D721Med (cell line): ENCODE measurements at regions not wholly inside any gene's neighbourhood (a gene's known extent, or its start where the extent isn't known, plus 50 kb on each side); places are given as distances from the start of the nearest gene placed in this dataset.

Experiments
- DNase-seq: peaks from one replicate; pipeline ENCODE4 v3.0.0; 2011; ENCODE audit warnings: low spot score; ENCODE audit not compliant: insufficient read length
- FAIRE-seq: peaks from 2 replicates; lab custom pipeline; 2011; peaks lifted over from hg19 to GRCh38; lab: Jason Lieb, UNC
- TF ChIP-seq, protein P1 (sequence below): IDR thresholded peaks from 2 replicates; pipeline ENCODE4 v1.5.1; 2012; ENCODE audit warnings: mild to moderate bottlenecking, control low read depth; ENCODE audit not compliant: insufficient read depth; ENCODE audit errors: missing control alignments

DNA sequence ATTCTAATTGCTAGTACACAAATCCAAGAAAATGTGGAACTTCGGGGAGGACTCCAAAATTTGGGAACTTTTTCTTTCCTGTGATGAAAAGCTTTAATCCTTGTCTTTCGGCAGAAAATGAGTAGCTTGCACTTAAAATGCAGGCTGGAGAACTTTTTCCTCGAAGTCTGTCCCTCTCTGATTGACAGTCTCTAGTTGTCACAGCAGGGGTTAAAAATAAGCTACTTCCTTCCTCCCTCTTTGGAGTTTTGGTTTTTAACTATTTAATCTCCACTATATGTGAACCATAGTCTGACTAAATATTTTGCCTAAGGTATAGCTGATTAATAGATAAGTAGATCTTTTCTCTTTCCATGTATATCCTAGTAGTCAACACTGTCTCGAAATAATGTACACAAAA lies 66.8 kb upstream of the MBOAT1 start:
- TF ChIP-seq, protein P1, sequence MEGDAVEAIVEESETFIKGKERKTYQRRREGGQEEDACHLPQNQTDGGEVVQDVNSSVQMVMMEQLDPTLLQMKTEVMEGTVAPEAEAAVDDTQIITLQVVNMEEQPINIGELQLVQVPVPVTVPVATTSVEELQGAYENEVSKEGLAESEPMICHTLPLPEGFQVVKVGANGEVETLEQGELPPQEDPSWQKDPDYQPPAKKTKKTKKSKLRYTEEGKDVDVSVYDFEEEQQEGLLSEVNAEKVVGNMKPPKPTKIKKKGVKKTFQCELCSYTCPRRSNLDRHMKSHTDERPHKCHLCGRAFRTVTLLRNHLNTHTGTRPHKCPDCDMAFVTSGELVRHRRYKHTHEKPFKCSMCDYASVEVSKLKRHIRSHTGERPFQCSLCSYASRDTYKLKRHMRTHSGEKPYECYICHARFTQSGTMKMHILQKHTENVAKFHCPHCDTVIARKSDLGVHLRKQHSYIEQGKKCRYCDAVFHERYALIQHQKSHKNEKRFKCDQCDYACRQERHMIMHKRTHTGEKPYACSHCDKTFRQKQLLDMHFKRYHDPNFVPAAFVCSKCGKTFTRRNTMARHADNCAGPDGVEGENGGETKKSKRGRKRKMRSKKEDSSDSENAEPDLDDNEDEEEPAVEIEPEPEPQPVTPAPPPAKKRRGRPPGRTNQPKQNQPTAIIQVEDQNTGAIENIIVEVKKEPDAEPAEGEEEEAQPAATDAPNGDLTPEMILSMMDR = no peak
- DNase-seq (no peak), FAIRE-seq (no peak)

DNA sequence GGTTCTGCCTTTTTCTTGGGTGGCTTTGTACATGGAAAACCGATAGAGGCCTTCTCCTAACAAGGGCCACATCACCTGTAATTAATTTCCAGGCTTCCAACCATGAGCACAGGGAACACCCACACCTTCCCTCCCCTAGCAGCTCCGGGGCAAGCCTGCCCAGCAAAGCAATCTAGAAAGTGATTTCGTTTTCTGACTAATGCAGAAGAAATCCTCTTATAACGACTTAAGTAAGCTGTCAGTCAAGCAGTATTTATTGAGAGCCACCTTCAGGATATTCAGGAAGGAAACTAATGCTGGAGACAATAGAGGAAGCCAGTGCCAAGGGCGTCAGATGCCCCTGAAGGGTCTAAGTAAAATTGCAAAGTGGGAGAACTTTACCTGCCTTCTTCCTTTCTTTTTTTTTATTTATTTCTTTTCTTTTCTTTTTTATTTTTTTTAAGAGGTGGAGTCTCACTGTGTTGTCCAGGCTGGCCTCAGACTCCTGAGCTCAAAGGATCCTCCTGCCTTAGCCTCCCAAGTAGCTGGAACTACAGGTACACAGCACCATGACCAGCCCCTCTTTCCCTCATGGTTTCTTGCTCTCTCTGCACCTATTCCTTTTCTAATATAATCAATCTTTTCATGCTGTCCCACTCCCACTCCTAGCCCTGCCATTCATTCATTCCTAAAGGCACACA lies 67.5 kb upstream of the MBOAT1 start:
- DNase-seq (peak; percentile 26), FAIRE-seq (peak; percentile 94)
- TF ChIP-seq, protein P1 = no peak

DNA sequence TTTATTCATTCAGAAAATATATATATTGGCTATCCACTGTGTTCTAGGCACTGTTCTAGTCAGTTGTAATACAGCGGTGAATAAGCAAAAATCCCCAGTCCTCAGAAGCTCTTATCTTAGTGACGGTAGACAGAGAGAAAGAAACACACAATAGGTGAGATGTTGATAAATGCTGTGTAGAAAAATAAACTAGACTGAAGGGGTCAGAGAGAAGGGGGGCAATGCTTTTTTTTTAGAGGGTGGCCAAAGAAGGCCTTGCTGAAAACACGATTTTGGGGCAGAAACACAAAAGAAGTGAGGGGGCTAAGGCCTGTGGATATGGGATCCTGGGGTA lies 68.0 kb upstream of the MBOAT1 start:
- TF ChIP-seq, protein P1 = no peak
- DNase-seq (no peak), FAIRE-seq (no peak)

DNA sequence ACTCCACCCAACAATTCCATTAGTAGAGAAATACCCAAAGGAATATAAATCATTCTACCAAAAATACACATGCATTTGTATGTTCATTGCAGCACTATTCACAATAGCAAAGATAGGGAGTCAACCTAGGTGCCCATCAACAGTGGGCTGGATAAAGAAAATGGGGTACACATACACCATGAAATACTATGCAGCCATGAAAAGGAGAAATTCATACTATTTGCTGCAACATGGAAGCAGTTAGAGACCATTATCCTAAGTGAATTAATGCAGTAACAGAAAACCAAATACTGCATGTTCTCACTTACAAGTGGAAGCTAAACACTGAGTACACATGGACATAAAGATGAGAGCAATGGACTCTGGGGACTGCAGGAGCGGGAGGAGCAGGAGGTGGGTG lies 72.4 kb upstream of the MBOAT1 start:
- no peak for DNase-seq
- TF ChIP-seq, protein P1 = no peak
- no peak for FAIRE-seq

DNA sequence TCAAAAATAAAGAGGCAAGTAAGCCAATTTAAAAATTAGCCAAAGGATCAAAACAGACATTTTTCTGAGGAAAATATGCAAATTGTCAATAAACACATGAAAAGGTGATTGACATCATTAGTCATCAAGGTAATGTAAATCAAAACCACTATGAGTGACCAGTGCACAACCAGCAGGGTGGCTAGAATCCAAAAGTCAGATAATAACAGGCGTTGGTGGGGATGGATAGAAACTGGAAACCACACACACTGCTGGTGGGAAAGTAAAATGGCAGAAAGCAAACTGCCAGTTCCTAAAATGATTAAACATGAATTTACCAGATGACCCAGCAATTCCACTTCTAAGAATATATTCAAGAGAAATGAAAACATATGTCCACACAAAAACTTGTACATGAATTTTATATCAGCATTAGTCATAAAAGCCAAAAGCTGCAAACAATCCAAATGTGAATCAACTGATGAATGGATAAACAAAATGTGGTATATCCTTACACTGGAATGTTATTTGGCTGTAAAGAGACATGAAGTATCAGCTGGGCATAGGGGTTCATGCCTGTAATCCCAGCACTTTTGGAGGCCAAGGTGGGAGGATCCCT lies 74.8 kb upstream of the MBOAT1 start:
- TF ChIP-seq, protein P1 = no peak
- no peak for DNase-seq
- FAIRE-seq = no peak

DNA sequence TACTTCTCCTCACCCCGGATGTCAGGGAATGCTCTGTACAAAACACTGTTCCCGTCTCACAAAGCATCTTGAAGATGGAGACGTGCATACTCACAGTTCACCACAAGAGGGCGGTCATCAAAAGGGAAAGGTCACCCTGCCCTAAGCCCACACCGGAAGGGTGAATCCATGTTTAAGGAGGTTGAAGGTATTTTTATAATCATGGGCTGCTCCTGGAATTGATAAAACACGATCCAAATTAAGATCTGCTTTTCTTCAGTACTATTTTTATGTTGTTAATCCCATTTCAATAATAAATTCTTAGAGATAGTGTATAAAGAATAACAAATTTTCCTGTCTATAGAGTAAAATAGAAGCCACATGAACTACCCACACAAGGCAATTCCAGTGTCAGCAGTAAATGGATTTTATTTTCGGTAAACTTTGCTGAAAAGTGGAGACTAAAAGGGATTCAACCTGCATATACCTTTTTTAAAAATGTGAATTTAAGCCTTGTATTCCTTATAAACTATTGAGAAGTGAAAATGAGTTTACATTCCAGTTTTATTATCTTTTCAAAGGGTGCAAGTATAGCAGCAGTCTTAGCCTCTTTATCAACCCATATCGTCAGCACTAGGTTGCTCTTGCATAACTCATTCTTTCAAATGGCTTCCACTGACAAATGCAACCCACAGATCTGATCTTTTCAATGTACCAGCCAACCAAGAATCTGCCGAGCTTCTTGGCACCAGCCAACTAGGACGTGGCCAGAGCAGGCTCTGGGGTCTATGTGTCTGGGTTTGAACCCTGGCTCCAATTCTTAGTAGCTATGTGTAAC lies 79.7 kb upstream of the MBOAT1 start:
- peak; percentile 98 for FAIRE-seq
- TF ChIP-seq, protein P1 = peak; percentile 98
- DNase-seq = no peak
